Right ventricle myocardium inferior (tissue), 1 donor: ENCODE measurements at regions not wholly inside any gene's neighbourhood (a gene's known extent, or its start where the extent isn't known, plus 50 kb on each side); places are given as distances from the start of the nearest gene placed in this dataset.
"Not testable (repeated sequence)": the region's sequence is repeated elsewhere in the genome, so short reads cannot be mapped to it uniquely, and the experiment has no call there.

Experiments used
- ATAC-seq: fragments of 200-7000 bp; cut with Tn5 transposase; one replicate; pipeline ENCODE4 v1.9.1; 2020; ENCODE audit warnings: mild to moderate bottlenecking, moderate library complexity
- DNase-seq: peaks from one replicate; pipeline ENCODE4 v3.0.0; 2021; ENCODE audit errors: missing footprints
- intact Hi-C: fragments of 100-400 bp; cut with DNase I; formaldehyde crosslinking; loops from one replicate; pipeline ENCODE4 v1.11.0; 2022
- donor health status: DM: no; HTN: yes; CAD: no; lungs with severe emphysema.

DNA sequence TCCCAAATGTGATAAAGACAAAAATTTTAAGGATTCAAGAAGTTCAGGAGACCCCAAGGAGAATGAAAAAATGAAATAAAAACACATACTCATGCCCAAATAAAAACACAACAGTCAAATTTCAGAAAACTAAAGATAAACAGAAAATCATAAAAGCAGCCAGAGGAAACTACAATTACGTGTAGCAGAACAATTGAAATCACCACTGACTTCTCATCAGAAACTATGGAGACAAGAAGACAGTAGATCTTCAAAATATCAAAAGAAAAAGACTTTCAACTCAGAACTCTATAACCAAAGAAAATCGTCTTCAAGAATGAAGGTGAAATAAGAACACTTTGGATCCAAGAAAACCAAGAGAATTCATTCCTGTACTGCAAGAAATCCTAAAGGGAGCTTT lies 54.9 kb downstream of the DIO3 start:
- intact Hi-C loops: no loop called here
- no peak for DNase-seq

DNA sequence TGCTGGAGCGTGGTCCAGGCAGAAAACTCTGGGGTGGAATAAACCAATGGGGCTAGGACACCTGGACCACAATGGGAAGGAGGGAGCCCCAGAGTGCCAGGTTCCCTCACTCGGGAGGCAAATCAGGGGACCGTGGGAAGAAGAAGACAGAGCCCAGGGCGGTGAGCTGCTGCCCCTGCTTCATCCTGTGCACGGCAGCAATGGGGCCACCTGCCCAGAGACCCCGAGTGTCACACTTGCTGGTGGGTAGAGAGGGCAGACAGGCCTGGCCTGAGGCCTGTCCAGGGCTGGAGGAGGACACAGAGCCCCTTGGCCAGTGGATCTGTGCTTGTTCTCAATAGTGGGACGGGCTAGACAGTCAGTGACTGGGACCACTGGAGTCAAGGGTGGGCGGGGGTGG lies 58.2 kb downstream of the DIO3 start:
- no peak for DNase-seq

More for the DNA sequence above, 54.9 kb downstream of the DIO3 start:
- ATAC-seq: no peak

DNA sequence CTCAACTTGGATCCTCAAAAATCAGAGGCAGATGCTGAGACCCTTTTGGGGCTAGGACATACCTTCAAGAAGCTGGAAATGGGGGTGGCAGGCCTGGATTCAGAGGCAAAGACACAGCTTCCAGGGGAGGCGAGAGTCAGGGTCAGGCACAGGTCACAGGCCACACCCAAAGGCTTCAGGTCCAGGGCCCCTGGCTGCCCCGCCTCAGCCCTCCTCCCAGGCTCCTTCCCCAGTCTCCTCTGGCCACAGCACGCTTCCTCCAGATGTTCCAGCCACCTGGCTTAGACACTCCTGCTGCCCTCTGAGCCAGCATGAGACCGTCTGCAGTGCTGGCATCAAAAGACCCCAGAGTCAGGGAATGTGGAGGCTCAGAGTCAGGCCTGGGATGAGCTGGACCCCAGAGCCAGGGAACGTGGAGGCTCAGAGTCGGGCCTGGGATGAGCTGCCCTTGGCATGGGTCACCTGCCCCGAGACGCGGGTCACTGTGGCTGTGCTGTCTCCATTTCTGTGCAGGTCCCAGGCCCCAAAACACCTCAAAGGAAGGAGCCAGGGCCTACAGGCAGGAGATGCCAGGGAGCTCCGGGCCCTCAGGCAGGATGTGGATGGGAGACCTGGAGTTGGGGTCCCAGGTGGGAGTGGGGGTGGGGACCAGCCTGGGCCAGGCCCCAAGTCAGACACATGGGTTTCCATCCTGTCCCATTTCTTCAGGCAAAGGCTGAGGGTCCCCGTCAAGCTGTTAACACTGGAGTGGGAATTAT lies 58.9 kb downstream of the DIO3 start:
- DNase-seq: no peak
- intact Hi-C loops: no loop called here
- no peak for ATAC-seq

More for the DNA sequence above, 58.2 kb downstream of the DIO3 start:
- ATAC-seq: no peak
- intact Hi-C loops: no loop called here

DNA sequence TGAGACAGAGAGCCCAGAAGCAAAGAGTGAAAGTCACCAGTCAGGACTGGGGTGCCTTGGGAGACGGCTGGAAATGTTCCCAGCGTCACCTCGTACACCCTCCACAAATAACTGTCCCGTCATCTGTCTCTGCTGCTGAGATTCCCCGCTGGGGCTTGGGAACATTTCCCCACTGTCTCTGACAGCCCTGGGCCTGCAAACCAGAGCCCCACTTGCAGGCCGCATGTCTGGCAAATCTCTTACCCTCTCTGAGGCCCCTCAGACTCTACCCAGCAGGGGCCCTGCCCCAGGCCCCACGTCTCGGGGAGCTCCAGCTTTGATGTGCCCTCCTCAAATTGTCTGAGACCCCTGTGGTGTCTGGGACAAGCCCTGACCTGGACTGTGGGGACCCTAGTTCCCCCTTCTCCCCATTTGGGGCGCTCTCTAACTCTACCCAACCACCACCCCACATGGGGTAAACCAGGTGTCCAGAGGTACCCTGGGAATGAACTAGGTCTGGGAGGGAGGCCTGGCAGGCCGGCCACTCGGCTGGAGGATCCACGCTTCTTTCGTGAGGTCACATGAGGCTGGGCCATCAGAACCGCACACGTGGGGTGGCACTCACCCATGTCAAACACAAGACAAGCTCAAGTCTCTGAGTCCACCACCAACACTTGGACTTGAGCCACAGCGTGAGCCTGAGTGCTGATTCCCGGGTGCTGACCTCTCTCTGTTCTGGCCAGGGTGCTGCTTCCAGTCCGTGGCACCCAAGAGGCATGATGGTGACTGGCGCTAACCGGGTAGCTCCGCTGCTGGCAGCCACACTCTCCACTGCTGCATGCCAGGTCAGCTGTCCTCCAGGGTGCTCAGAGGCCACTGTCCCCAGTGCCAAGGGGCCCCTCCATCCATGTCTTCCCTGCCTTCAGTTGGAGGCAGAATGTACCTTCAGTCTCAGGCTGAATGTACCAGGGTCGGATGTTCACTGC lies 59.8 kb downstream of the DIO3 start:
- intact Hi-C loops: no loop called here
- ATAC-seq (no peak), DNase-seq (no peak)

DNA sequence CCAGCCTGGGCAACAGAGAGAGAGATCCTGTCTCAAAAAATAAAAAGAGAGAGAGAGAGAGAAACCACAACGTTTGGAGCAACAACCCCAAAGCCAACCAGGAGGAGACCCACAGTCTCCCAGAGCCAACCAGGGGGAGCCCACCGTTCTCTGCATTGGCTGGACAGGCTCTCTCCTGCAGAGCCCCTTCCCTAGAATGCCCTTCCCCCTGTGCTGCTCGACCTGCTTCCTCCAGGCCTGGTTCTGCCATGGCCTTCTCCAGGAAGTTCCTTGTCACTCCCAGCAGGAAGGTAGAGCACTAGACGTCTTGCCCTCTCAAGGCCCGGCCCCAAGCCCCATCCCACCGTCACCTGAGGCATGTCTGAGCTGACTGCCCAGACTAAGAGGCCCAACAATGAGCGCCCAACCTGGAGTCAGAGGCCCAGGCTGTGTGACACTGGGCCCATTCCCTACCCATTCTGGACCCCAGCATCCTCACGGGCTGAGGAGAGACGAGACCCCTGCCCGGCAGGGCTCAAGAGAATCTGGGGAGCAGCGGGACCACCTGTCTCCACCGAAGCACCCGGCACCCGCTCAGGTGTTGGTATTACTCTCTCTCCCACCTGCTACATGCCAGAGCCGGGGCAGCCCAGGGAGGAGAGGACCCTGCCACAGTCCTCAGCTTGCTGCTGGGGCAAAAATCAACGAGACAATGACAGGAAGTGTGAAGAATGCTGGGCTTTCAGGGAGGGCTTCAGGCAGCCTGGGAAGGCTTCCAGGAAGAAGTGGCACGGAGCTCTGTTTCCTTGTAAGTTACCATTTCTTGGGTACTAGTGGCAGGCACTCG lies 61.2 kb downstream of the DIO3 start:
- DNase-seq: no peak
- no peak for ATAC-seq
- intact Hi-C loops: no loop called here

DNA sequence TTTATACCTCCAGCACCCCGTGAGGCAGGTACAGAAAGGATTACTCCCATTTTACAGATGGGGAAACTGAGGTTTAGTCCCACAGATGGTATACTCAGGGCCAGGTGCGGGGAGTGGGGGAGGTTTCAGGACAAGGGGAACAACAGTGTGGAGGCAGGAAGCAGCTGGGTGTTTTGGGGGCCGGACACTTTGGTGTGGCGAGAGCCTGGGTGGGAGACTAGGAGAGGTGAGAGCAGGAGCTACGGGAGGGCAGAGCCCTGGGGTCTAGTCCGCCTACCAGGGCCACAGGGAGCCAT lies 61.7 kb downstream of the DIO3 start:
- DNase-seq (no peak), ATAC-seq (no peak)
- intact Hi-C loops: no loop called here

DNA sequence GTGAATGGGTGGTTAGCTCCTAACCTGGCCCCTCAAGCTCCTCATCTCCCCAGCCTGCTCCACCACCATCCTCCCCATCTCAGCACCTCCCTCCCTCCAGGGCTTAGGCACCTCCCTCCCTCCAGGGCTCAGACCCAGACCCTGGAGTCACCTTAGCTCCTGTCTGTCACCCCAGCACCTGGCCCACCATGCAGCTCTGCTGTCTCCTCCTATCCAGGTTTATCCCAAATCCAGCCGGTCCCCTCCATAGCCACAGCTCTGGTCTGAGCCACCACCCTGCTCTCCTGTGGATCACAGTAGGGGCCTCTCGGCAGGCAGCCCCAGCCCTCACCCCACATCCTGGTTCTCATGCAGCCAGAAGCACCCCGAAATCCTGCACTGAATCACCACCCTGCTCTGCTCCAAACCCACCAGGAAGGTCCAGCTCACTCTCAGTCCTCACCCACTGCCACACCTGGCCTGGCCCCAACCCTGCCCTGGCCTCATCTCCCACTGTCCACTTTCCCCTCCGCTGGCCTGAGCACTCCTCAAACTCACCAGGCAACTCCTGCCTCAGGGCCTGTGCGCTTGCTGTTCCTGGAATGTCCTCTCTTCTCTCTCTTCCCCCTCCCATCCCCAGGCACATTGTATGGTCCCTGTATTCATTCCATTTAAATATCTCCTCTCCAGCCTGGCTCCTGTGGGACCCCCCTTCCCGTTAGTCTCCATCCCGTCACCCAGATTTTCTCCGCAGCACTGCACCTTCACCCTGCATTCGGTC lies 62.6 kb downstream of the DIO3 start:
- no peak for DNase-seq
- ATAC-seq: no peak
- intact Hi-C loops: no loop called here

DNA sequence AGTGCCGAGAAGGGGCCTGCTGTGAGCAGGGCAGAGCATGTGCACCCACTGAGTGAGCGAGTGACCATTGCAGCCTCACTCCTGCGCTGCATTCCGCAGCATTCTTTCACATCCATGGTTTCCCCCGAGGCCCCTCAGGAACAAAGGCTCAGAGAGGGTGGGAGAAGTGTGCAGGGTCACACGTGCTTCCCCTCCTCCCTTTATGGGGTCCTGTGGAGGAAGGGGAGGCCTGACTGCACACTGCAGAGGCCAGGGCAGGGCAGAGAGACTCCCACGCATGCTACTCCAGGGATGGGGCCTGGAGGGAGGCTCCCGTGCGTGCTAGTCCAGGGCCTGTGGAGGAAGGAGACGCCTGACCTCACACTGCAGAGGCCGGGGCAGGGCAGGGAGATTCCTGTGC lies 63.2 kb downstream of the DIO3 start:
- intact Hi-C loops: no loop called here
- ATAC-seq (no peak), DNase-seq (no peak)

DNA sequence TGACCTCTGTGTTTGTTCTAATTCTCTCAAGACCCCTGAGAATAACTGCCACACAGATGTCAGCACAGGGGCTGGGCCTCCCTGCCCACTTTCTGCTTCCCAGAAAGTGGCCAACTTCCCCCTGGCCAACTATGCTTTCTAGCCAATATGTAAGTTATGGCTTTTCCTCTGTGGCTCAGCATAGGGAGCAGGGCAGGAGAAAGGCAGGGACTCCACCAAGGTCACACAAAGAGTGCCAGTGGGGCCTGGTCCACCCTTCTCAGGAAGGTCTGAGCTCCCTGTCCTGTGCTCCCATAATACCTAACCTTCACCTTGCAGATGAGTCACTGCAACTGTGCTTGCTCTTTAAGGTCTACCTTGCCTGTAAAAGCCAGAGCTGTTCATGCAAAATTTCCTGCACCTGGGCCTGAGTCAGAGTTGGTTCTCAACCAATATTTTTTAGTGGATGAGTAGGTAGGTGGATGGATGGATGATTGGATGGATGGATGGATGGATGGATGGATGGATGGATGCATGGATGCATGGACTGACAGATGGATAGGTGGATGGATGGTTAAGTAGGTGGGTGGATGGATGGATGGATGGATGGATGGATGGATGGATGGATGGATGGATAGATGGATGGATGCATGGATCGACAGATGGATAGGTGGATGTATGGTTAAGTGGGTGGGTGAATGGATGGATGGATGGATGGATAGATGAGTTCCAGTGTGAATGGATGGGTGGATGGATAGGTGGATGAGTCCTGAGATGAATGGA lies 64.2 kb downstream of the DIO3 start:
- ATAC-seq: no peak
- DNase-seq: no peak
- intact Hi-C loops: no loop called here

DNA sequence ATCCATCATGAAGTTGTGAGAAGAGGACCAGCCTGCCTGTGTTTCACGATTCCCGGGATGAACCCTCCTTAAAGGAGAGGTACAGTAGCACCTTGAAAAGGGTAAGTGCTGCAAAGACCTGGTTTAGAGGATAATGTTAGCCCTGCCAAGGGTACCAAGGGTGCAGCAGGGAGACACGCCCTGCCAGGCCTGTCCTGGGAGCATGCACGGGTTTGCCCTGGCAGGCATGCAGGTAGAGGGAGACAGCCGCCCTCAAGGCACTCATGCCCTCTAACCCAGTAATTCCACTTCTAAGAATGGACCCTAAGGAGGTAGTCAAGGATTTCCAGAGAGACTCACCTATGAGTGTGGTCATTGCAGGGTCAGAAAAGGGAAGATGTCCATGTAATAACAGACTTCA lies 65.0 kb downstream of the DIO3 start:
- no peak for DNase-seq
- intact Hi-C loops: no loop called here
- no peak for ATAC-seq

DNA sequence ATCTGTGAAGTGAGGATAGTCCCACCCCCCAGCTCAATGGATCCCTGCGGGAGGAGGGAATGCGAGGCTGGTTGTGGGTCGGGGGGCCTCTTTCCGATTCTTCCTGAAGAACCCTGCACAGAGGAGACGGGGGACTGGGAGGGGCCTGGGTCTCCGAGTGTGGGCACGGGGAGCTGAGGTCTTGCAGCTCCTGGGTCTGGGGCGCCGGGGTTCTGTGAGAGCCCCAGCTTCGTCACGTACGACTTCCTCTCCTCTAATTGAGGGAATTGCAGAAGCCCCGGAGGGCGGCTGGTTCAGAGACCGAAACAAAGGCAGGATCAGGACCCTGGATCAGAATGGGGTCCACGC lies 66.6 kb downstream of the DIO3 start:
- no peak for DNase-seq
- no peak for ATAC-seq
- intact Hi-C loops: loop anchor here (2.0 kb wide), 2 partner anchors 965 to 1243 kb away; no protein-coding TSS in a partner anchor

DNA sequence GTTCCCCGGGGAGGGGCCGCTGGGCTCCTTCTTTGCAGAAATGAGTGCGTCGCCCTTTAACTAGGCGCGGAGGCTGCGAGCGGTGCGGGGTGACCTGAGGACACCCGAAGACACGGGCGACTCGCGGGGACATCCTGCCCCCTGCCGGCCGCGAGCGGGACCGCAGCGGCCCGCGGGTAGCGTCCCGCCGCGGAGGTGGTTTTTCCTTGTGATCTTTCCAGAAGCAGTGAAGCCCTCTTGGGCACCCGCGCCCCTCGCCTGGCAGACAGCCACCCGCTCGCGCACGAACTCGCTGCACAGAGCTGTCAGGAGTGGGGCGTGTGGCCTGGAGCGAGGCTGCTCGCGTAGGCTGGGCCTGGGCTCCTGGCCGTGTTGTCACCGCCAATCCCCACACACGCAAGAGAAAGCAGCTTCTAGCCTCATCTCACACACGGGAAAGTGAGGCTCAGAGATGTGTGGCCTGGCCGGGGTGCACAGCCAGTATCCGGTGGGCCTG lies 67.2 kb downstream of the DIO3 start:
- DNase-seq (peak; percentile 90), ATAC-seq (peak; percentile 90)
- intact Hi-C loops: loop anchor here (2.0 kb wide), 2 partner anchors 966 to 1244 kb away; no protein-coding TSS in a partner anchor

DNA sequence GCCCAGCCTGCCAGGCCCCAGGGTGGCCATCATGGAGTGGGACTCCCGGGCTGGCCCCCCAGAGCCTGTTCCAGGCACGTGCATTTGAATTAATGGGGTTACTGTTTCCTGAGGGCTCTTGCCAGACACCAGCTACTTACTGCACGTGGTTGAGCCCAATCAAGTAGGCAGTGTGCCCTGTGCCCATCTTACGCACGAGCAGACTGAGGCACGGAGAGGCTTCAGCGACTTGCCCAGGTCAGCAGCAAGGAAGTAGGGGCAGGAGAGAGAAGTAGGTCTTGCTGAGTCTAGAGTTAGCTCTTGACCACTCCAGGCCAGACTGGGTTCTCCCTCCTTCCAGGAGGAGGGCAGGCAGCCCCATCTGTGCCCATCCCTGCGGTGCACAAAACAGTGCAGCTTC lies 67.7 kb downstream of the DIO3 start:
- DNase-seq (no peak), ATAC-seq (no peak)
- intact Hi-C loops: loop anchor here (2.0 kb wide), 2 partner anchors 966 to 1244 kb away; no protein-coding TSS in a partner anchor

DNA sequence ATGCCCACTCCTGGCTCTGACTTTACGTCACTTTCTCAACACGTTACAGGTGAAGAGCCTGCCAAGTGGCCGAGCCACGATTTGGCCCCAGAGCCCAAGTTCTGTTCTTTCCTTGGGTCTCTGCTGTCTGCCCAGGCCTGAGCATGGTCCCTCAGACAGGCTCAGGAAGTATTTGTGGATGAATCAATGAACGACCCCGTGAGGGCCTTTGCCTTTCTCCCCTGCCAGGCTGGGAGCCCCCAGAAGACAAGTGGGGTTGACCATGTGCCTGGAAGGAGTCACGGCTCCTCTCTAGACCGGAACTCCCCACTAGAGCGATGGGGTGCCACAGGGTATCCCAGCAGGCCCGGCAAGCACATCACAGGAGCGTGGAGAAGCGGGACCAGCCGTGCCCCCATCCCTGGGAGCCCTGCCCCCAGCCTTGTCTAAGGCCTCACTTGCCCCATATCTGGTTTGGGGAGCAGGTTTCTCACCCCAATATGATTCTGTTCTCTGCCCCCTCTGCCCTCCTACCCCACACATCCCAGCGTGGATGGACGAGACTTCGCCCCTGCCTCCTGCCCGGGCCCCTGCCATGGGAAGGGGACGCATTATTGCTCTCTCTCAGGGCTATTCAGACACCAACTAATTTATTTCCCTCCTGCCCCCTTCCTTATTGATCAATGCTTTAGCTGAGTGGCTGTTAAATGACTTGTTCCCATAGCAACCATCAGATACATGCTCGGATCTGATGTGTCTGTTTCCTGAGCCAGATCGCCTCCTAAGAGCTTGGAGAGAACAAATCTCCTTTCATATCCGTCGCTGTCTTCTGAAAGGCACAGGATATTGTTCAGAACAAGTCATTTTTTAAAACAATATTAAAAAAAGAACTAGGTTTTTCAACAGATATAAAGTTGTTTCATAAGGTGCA lies 69.0 kb downstream of the DIO3 start:
- no peak for ATAC-seq

DNA sequence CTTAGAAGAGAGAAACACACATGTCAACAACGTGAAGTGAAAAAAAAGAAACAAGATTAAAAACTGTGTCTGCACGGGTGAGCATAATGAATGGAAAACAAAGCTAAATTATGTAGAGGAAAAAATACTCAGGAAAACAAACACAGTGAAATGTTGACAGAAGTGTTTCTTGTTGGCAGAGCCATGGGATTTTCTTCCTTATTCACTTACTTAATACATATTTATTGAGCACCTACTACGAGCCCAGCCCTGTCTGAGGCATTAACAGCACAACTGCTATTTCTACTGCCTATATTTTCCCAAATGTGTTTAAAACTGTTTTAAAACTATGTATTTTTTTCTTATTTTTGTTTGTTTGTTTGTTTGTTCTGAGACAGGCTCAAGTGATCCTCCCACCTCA lies 69.9 kb downstream of the DIO3 start:
- intact Hi-C loops: no loop called here
- ATAC-seq (no peak), DNase-seq (no peak)

More for the DNA sequence above, 69.0 kb downstream of the DIO3 start:
- no peak for DNase-seq
- intact Hi-C loops: no loop called here

DNA sequence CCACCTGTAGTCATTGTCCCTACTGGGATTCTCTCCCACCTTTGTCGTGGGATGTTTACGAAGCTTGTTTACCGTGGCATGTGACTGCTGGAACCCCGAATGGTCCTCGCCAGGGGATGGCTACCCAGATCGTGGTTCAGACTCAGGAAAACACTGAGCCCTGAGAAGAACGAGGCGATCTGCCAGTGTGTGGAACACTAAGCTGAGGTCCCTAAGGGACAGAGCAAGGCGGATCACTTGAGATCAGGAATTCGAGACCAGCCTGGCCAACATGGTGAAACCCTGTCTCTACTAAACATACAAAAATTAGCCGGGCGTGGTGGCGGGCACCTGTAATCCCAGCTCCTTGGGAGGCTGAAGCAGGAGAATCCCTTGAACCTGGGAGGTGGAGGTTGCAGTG lies 70.7 kb downstream of the DIO3 start:
- intact Hi-C loops, DNase-seq, ATAC-seq: not testable (repeated sequence)

DNA sequence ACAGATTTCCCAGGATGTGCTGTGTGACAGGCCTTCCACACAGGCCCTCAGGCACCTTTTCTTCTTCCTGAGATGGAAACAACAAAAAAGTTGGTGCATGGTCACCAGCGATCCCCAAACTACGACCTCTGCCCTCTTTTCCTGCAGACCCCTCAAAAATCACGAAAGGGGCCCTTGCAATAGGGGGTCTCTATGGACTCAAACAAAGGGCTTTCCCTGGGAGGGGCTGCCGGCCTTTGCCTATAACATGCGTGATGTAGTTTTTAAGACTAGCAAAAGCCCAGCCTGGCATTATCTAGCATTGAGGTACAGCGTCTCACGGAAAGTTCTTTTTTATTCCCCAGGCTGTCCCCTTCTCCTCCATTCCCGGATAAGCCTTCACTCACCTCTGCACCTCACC lies 71.2 kb downstream of the DIO3 start:
- intact Hi-C loops: no loop called here
- ATAC-seq (no peak), DNase-seq (no peak)
